Suprapubic skin (tissue), 4 donors: ENCODE measurements at regions not wholly inside any gene's neighbourhood (a gene's known extent, or its start where the extent isn't known, plus 50 kb on each side); places are given as distances from the start of the nearest gene placed in this dataset.

ENCODE experiments used
- DNase-seq, 2 donors: peaks; one replicate each; pipeline ENCODE4 v3.0.0-alpha.2; 2019; ENCODE audit warnings: low spot score in 2 of 2
- H3K27ac ChIP-seq: fragments of 200-600 bp; sonication (generic); one replicate; pipeline ENCODE4 v1.5.1; 2019
- H3K27me3 ChIP-seq: fragments of 200-600 bp; sonication (generic); one replicate; pipeline ENCODE4 v1.5.1; 2019
- H3K36me3 ChIP-seq: fragments of 200-600 bp; sonication (generic); one replicate; pipeline ENCODE4 v1.5.1; 2019
- H3K4me1 ChIP-seq: fragments of 200-600 bp; sonication (generic); one replicate; pipeline ENCODE4 v1.5.1; 2019
- H3K4me3 ChIP-seq: fragments of 200-600 bp; sonication (generic); one replicate; pipeline ENCODE4 v1.5.1; 2019; ENCODE audit warnings: mild to moderate bottlenecking
- H3K9me3 ChIP-seq: fragments of 200-600 bp; sonication (generic); one replicate; pipeline ENCODE4 v1.5.1; 2019
- CTCF ChIP-seq, 2 donors: fragments of 200-600 bp in 1 of 2; fragments of 450-650 bp in 1 of 2; sonication (generic) in 1 of 2; IDR thresholded peaks; one replicate each; pipeline ENCODE4 v1.5.1; 2016 to 2019; ENCODE audit warnings: antibody characterized with exemption in 2 of 2, mild to moderate bottlenecking in 1 of 2, moderate library complexity in 1 of 2
- EP300 ChIP-seq: sonication (generic); formaldehyde crosslinking; IDR thresholded peaks from one replicate; pipeline ENCODE4 v1.6.1; 2017; ENCODE audit warnings: antibody characterized with exemption
- POLR2A ChIP-seq, 2 donors: fragments of 450-650 bp; IDR thresholded peaks; one replicate each; pipeline ENCODE4 v1.6.1; 2017; ENCODE audit warnings: antibody characterized with exemption in 2 of 2, mild to moderate bottlenecking in 2 of 2, moderate library complexity in 2 of 2
- POLR2AphosphoS5 ChIP-seq, 3 donors: sonication (generic); formaldehyde crosslinking; IDR thresholded peaks; one replicate each; pipeline ENCODE4 v1.6.1; 2017; ENCODE audit warnings: antibody characterized with exemption in 3 of 3
- WGBS: methylation state at CpG from one replicate; pipeline ENCODE4 v1.1.5; 2018; 5-methylcytosine and 5-hydroxymethylcytosine counted together

GRCh38 chr5:167767795-167768194 is 523.6 kb upstream of the WWC1 start:
- Histone ChIP-seq H3K4me3 (no peak overlapping the region), H3K4me1 (no peaks in the 10 kb centered on the region), H3K9me3 (no peaks in the 10 kb centered on the region), H3K36me3 (no peaks in the 10 kb centered on the region), H3K27ac (no peak overlapping the region), H3K27me3 (no peaks in the 10 kb centered on the region)
- 63% methylated on average over 4 of the region's 4 CpGs for WGBS
- no peak for DNase-seq
- TF ChIP-seq POLR2AphosphoS5 (IDR thresholded peaks at IDR 0.05): no peak
- no peak for TF ChIP-seq CTCF (IDR thresholded peaks at IDR 0.05)
- no peak for TF ChIP-seq EP300

- no peak for DNase-seq
- no peak overlapping the region for H3K27ac ChIP-seq
- no peaks in the 10 kb centered on the region for H3K27me3 ChIP-seq
- H3K9me3 ChIP-seq: no peaks in the 10 kb centered on the region
- H3K4me1 ChIP-seq: no peaks in the 10 kb centered on the region
- 90% methylated on average over 2 of the region's 2 CpGs for WGBS
- no peaks in the 10 kb centered on the region for H3K36me3 ChIP-seq
- no peak overlapping the region for H3K4me3 ChIP-seq
- no peak for TF ChIP-seq POLR2AphosphoS5 (IDR thresholded peaks at IDR 0.05)
- no peak for TF ChIP-seq POLR2A (IDR thresholded peaks at IDR 0.05)
- TF ChIP-seq CTCF (IDR thresholded peaks at IDR 0.05): no peak
- no peak for TF ChIP-seq EP300
Measured at GRCh38 chr5:167769846-167770413, 521.5 kb upstream of the WWC1 start.

GRCh38 chr5:167770461-167770860 is 521.0 kb upstream of the WWC1 start:
- H3K4me3 ChIP-seq: no peak overlapping the region
- no peaks in the 10 kb centered on the region for H3K36me3 ChIP-seq
- no peaks in the 10 kb centered on the region for H3K27me3 ChIP-seq
- TF ChIP-seq POLR2A (IDR thresholded peaks at IDR 0.05): no peak
- no peak for TF ChIP-seq CTCF (IDR thresholded peaks at IDR 0.05)
- no peak for TF ChIP-seq POLR2AphosphoS5 (IDR thresholded peaks at IDR 0.05)
- no peak for TF ChIP-seq EP300
- H3K27ac ChIP-seq: no peak overlapping the region
- no peak for DNase-seq
- no peaks in the 10 kb centered on the region for H3K9me3 ChIP-seq
- H3K4me1 ChIP-seq: no peaks in the 10 kb centered on the region
- WGBS: 74% methylated on average over 5 of the region's 5 CpGs

GRCh38 chr5:167771571-167771970 is 519.9 kb upstream of the WWC1 start:
- Histone ChIP-seq H3K27me3 (no peaks in the 10 kb centered on the region), H3K36me3 (no peaks in the 10 kb centered on the region), H3K27ac (no peak overlapping the region), H3K4me1 (no peaks in the 10 kb centered on the region), H3K9me3 (no peaks in the 10 kb centered on the region), H3K4me3 (no peak overlapping the region)
- TF ChIP-seq EP300 (no peak), POLR2A (IDR thresholded peaks at IDR 0.05) (no peak), CTCF (IDR thresholded peaks at IDR 0.05) (no peak), POLR2AphosphoS5 (IDR thresholded peaks at IDR 0.05) (no peak)
- 81% methylated on average over 6 of the region's 6 CpGs for WGBS
- no peak for DNase-seq

GRCh38 chr5:167773668-167774301 is 517.7 kb upstream of the WWC1 start:
- Histone ChIP-seq H3K27ac (no peak overlapping the region), H3K4me1 (no peaks in the 10 kb centered on the region), H3K36me3 (no peaks in the 10 kb centered on the region), H3K27me3 (no peaks in the 10 kb centered on the region), H3K4me3 (no peak overlapping the region), H3K9me3 (no peaks in the 10 kb centered on the region)
- DNase-seq: no peak
- no peak for TF ChIP-seq EP300
- no peak for TF ChIP-seq POLR2AphosphoS5 (IDR thresholded peaks at IDR 0.05)
- no peak for TF ChIP-seq POLR2A (IDR thresholded peaks at IDR 0.05)
- no peak for TF ChIP-seq CTCF (IDR thresholded peaks at IDR 0.05)
- 81% methylated on average over 5 of the region's 5 CpGs for WGBS
